ENCODE measurements at regions not wholly inside any gene's neighbourhood (a gene's known extent, or its start where the extent isn't known, plus 50 kb on each side); places are given as distances from the start of the nearest gene placed in this dataset.
"Not testable (repeated sequence)": the region's sequence is repeated elsewhere in the genome, so short reads cannot be mapped to it uniquely, and the experiment has no call there.

DNA sequence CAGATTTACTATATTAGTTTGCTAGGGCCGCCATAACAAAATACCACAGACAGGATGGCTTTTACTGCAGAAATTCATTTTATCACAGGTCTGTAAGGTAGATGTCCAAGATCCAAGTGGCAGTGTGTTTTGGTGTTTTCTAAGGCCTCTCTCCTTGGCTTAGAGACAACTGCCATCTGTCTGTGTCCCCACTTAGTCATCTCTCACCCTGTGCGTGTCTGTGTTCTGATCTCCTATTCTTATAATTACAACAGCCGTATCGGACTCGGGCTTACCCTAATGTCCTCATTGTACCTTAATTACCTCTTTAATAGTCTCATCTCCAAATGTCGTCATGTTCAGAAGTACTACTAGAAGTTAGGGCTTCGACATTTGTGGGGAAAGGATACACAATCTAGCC, 362.3 kb upstream of the CDH19 start:
- intact Hi-C loops (cut with DNase I): no loop called here
- DNase-seq (ENCODE audit: low spot score): no peak

DNA sequence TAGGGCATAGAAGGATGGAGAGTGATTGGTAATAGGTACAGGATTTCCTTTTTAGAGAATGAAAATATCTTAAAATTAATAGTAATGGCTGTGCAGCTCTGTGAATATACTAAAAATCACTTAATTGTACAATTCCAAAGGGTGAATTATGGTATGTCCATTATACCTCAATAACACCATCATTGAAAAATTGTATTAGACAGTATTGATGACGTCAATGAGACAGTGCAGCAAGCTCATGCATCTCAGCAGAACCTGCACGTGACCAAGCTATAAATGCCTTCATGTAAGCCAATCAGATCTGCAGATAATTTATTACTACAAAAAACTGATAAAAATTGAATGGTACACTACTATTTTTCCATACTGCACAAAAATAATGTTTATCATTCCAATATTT, 354.4 kb upstream of the CDH19 start:
- intact Hi-C loops (cut with DNase I): no loop called here
- DNase-seq (ENCODE audit: low spot score): no peak

DNA sequence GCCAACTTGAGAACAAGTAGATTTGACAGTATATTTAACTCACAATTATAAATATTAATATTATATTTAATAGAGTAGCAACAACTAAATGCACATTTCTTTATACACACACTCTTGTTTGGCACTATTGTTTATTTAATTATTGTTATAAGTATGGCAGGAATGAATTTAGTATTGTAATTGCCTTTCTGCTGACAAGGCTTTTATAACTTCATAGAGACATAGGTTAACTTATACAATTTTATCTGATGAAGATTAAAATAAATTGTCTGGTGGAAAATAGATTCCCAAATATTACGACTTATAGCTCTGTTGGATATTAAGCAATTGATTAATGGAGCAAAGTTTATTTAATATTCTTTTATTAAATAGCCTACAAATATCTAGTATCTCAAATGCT, 347.9 kb upstream of the CDH19 start:
- intact Hi-C loops (cut with DNase I): no loop called here
- DNase-seq (ENCODE audit: low spot score): no peak

DNA sequence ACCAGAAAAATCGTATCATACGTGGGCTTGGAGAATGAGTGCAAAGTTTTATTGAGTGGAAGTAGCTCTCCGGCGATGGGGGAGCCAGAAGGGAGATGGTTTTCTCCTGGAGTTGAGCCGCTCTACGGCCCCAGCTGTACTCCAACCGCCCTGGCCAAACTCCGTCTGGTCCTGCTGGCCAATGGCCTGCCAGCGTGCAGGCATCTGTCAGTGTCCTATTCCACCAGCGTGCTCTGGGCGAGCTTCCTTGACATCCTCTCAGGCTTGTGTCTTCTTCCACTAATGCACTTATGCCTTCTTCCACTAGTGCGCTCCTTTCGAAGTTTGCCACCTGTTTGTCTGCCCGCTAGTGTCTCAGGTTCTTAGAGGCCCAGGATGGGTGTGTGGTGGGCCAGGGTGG, 345.5 kb upstream of the CDH19 start:
- intact Hi-C loops (cut with DNase I): no loop called here
- no peak for DNase-seq (ENCODE audit: low spot score)

DNA sequence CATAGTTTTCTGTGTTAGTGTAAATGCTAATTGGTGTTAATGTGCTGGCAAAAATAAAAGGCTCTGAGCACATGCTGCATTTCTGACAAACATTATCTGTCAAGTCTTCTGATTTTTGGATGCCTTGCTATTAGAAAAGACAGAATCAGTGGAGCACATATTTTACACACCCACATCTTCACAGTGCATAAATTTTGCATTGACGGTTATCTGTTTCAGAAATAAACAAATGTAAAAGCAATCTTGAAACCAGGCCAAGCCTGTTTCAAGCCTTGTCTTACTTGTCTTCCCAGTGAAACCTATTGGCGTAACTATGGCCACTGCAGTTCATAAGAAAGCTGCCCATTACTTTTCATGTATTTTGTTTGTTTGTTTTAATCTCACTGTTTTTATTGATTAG, 333.7 kb upstream of the CDH19 start:
- intact Hi-C loops (cut with DNase I): no loop called here
- DNase-seq (ENCODE audit: low spot score): no peak

DNA sequence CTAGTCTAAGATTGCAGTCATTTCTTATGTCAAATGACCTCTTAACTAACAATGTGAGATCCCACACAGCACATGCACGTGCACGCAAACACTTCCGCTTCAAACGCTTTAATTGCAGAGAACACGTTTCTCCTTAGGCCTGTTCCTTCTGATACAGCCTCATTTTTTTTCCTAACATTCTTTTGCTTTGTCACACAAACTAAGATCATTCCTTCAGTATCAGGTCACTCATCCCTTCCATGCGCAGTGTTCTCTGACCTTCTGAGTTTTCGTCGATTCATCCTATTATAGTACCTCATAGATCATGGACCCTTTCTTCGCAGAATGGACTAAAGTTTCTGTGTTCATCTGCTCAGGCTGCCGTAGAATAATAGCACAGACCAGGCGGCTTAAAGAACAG, 327.1 kb upstream of the CDH19 start:
- intact Hi-C loops (cut with DNase I): no loop called here
- no peak for DNase-seq (ENCODE audit: low spot score)

DNA sequence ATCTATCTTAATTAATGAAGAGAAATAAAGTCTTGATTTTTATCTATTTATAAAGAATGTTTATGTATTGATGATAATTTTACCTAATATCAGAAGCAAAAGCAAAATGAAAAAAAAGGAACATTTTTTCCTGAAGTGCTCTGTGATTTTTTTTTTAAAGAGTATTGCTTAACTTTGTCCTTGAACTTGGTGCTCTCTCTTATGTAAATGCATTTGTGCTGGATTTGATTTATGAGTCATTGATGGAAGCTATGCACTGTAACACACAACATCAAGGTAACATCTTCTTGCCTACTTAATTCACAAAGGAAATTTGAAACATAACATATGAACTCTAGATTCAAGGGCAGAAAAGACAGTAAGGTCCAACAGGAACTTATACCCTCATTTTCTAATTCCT, 312.9 kb upstream of the CDH19 start:
- intact Hi-C loops (cut with DNase I): no loop called here

DNA sequence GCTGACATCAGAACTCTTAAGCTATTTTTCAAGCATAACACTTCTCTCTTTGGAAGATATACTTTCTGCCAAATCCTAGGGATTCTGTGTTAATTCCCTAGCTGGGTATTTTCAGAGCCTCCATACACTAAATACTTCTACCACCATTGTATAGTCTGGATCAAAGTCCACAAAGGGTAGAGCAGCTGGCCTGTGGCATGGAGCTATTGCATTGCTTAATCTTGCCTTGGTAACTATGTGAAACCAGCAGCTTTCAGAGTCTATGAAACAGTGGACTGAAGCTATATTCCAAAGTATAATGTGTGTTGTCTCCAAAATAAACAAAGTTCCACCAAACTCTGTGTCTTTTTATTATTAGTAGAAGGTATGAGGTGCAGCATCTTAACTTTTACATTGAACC, 296.9 kb upstream of the CDH19 start:
- no peak for DNase-seq (ENCODE audit: low spot score)
- intact Hi-C loops (cut with DNase I): no loop called here

More for the DNA sequence above, 312.9 kb upstream of the CDH19 start:
- DNase-seq (ENCODE audit: low spot score): no peak

DNA sequence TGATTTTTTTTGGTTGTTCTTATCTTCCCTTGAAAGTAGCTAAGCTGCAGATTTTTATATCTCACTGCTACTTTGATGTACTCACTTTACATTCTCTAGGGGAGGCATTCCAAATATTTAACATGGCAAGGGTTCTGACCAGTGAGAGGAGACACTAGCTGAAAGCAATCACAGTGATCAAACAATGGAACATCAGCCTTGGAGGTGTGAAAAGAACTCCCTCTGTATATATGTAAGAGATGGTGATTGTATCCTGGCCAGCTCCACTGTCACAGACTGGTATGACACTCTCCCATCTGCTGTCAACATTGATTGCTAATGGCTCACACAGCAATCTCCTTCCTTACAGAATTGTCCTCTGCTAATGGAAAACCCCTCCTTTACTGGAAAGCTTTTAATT, 291.7 kb upstream of the CDH19 start:
- intact Hi-C loops (cut with DNase I): no loop called here
- DNase-seq (ENCODE audit: low spot score): no peak

DNA sequence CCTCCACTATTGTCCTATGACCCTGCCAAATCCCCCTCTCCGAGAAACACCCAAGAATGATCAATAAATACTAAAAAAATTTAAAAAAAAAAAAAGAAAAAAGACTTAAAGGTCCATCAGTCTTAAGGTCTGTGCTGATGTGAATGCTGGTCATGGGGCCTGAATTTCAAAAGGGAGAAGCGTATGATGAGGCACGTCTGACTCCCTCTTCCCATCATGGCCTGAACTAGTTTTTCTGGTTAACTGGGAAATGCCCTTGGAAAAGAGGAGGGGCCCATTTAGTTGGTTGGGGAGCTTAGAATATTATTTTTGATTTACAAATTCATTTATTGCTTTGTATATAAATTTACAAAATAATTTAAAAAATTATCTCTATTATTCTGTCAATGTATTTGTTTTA, 291.0 kb upstream of the CDH19 start:
- no peak for DNase-seq (ENCODE audit: low spot score)
- intact Hi-C loops (cut with DNase I): no loop called here

DNA sequence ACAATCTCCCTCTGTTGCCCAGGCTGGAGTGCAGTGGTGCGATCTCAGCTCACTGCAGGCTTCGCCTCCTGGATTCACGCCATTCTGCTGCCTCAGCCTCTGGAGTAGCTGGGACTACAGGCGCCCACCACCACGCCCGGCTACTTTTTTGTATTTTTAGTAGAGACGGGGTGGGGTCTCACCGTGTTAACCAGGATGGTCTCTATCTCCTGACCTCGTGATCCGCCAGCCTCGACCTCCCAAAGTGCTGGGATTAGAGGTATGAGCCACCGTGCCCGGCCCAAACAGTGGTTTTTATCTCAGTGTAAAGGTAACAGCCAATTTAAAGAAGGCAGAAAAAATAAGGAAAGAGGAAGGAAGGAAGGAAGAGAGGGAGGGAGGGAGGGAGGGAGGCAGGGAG, 288.5 kb upstream of the CDH19 start:
- intact Hi-C loops (cut with DNase I); DNase-seq (ENCODE audit: low spot score): not testable (repeated sequence)

DNA sequence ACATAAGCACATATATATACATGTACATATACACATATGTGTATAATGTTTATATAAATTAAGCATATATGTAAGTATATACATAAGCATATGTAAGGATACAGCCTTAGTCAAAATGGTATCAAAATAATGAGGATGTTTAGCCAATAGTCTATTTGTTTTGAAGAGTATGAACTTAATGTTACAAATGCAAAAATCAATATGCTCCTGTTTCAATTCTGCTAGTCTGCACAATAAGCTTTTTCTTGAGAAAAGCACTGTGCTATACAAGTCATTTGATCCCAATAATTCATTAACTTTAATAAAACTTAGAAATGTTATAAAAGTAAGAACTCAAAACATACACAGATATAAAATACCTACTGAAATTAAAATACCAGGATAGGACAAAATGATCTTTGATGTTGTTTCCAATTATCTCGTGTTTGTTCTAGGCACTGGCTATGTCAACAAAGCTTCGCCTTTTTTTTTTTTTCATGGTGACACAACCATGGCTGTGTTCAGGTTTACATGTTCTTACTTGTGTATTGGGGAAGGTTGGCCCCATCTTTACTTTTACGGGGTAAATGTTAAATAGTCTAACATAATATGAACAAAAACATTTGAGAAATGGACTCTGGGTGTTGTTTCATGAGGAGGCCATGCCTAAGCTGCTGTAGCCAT, 271.1 kb upstream of the CDH19 start:
- intact Hi-C loops (cut with DNase I): no loop called here
- DNase-seq (ENCODE audit: low spot score): no peak

DNA sequence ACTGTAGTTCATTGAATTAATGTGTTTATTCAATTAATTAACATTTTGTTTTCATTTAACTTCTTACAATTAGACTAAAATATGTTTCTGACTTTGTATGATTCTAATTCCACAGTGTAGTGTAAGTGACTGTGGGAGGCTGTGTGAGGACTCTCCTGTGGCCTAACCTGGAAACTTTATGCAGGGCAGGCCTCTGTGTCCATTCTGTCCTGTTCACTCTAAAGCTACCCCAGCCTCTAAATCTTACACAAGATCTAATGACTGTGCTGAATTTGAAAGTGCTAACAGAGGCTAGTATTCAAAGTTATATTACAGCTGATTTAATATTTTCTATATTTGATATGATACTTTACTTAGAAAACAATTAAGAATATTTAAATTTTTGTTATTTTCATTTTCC, 270.5 kb upstream of the CDH19 start:
- DNase-seq (ENCODE audit: low spot score): no peak
- intact Hi-C loops (cut with DNase I): no loop called here

DNA sequence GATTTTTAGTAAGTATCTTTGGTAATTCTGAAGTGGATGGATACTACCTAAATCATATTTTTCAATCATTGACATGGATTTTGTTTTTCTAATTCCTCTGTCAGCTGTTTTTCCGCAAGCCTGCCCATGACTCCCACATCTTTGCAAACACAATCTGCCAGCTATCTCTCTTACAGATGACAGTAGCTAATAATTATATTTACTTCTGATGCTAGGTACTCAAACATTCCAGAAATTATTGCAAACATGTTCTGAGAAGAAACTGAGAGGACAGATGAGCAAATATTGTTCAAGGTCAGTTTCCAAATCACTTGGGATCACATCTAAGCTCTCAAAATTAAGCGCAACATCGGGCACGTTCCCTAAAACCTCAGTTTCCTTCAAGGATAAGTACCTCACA, 270.0 kb upstream of the CDH19 start:
- intact Hi-C loops (cut with DNase I): no loop called here
- no peak for DNase-seq (ENCODE audit: low spot score)

DNA sequence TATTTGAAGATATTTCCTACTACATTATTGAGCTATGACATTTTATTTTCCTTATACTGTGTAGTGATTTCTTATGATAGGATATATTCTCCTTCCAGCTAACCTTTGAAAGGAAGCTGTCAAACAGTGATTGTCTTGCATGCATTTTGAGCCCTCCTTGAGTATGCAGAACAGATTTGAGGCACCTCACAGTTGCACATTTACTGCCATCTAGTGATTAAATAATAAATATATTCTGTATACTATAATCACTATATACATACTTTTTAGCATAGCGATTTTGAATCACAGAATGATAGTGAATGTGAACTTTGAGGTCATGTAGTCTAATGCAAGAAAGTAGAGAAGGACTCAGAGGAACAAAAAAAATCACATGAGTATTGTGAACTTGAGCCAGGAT, 268.4 kb upstream of the CDH19 start:
- intact Hi-C loops (cut with DNase I): no loop called here
- DNase-seq (ENCODE audit: low spot score): no peak

DNA sequence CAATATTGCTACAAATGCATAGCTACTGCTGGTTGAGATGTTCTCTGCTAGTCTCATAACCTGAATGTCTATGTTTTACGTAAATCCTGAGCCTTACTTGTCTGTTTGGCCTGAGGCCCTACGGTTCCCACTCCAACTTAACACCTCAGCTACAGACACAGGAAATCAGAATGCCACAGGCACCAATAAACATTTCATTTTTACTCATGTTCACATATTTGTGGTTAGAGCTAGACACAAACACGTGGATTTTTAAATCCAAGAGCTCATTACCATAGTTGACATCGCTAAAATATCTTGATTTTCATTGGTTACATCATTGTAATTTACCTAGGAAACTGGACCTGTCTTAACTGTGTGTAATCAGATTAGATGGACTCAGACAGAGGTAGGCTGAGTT, 263.8 kb upstream of the CDH19 start:
- intact Hi-C loops (cut with DNase I): no loop called here
- DNase-seq (ENCODE audit: low spot score): no peak

DNA sequence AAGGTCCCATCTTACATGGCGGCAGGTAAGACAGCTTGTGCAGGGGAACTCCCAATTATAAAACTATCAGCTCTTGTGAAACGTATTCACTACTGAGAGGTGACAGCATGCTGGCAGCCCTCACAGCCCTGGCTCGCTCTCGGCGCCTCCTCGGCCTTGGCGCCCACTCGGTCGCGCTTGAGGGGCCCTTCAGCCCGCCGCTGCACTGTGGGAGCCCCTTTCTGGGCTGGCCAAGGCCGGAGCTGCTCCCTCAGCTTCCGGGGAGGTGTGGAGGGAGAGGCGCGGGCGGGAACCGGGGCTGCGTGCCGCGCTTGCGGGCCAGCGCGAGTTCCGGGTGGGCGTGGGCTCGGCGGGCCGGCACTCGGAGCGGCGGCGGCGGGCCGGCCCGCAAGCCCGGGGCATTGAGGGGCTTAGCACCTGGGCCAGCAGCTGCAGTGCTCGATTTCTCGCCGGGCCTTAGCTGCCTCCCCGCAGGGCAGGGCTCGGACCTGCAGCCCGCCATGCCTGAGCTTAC, 262.6 kb upstream of the CDH19 start:
- intact Hi-C loops (cut with DNase I); DNase-seq (ENCODE audit: low spot score): not testable (repeated sequence)

DNA sequence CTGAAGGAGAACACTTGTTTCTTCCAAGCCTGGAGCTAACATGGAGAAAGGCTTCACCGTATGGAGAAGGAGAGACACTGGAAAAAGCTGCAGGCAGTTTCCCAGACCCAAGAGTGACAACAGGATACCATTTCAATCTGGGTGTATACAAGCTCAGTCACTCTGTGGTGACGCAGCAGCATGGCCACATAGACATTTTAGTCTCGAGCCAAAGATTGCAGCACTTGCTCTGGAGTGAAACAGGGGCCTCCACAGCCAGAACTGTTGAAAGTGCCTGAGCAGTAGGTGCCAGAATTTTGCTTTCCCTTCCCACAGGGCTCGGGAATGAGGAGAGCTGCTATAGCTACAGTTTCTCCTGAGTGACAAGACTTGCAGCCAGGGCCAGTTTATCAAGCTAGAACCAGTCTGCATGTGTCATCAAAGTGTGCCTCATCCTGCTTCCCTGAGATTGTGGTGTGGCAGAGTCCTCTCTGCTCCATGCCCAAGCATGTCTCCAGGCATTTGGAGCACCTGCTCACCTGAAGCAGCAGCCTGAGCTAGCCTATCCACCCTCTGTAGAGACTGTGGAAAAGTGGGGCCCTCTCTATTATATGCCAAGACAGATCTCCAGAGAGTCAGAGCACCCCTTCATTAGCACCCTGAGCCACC, 234.6 kb upstream of the CDH19 start:
- no peak for DNase-seq (ENCODE audit: low spot score)
- intact Hi-C loops (cut with DNase I): no loop called here

DNA sequence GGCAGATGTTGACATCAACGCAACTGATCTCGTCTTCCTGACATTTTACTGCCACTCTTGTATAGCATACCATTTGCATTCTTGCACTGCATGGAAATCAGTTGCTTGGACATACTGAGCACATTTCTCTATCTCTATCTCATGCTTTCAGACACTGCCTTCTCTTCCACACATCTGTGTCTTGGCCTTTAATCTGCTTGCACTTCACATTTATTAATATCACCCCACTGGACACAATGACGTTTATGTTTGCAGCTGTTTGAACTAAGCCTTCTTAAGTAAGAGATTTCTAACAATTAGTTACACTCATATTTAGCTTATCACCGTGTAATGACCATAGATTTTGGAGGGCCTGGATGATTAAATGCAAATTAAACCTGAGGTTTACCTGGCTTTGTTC, 229.8 kb upstream of the CDH19 start:
- intact Hi-C loops (cut with DNase I): no loop called here
- DNase-seq (ENCODE audit: low spot score): no peak

DNA sequence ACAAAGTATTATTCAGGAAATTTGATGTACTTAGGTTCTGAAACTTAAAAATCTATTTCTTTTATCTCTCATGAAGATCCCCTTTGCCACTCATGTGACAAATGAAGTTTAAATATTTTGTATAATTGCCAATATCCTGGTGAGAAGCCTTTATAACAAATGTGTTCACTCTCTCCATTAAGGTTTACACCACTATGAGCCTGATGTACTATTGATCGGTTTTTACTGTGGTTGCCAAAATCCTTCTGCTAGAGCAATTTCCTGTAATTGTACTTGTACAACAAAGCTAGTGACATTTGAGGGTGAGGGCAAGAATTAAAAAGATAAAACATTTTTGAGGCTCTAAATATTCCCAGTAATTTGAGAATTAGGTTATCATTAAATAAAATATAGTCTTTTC, 222.3 kb upstream of the CDH19 start:
- intact Hi-C loops (cut with DNase I): no loop called here
- no peak for DNase-seq (ENCODE audit: low spot score)

DNA sequence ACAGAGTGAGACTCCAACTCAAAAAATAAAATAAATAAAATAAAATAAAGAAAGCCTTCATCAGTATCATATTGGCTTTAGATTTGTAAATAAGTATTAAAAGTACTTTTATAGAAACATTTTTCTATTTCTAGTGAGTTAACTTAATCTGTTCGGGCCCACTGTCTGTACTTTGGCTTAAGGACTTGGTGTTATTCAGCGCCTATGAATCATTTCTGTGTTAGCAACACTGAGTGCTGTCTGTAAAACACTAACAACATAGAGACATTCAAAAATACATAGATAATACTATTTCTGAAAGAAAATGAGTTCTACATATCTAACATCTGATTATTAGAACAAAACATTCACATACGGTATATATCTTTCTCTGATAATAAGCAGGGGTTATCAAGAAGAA, 221.5 kb upstream of the CDH19 start:
- intact Hi-C loops (cut with DNase I): no loop called here
- DNase-seq (ENCODE audit: low spot score): no peak

DNA sequence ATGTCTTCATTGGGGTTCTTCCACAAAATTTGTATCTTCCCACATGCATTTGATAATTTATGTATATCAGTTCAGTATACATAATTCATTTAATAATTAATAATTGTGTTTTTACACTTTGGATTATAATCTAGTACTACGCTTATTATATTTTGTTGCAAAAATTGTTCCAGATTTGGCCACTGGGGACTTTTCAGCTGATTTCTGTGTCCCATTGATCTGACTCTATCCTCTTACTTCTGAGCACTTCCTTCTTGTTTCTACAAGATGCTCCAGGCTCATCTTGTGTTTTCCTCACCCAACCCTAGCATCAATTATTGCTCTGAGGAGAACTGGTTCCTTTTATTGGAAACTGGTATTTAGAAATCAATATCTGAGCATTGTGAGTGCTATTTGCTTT, 215.3 kb upstream of the CDH19 start:
- intact Hi-C loops (cut with DNase I): no loop called here
- DNase-seq (ENCODE audit: low spot score): no peak

All from cardiac septum (tissue), 1 donor.